Sigmoid colon (tissue), 4 donors: ENCODE measurements at regions not wholly inside any gene's neighbourhood (a gene's known extent, or its start where the extent isn't known, plus 50 kb on each side); places are given as distances from the start of the nearest gene placed in this dataset.

ENCODE experiments used
- CTCF ChIP-seq, 4 experiments: fragments of 450-650 bp in 3 of 4; fragments of 200-600 bp in 1 of 4; IDR thresholded peaks; one replicate each; pipeline ENCODE4 v1.5.1; 2016 to 2019; ENCODE audit warnings: antibody characterized with exemption in 4 of 4, mild to moderate bottlenecking in 3 of 4, moderate library complexity in 2 of 4
- POLR2A ChIP-seq, 2 donors: fragments of 450-650 bp; IDR thresholded peaks; one replicate each; pipeline ENCODE4 v1.6.1; 2016; ENCODE audit warnings: antibody characterized with exemption in 2 of 2, mild to moderate bottlenecking in 2 of 2, moderate library complexity in 2 of 2
- POLR2AphosphoS5 ChIP-seq, 4 donors: sonication (generic); formaldehyde crosslinking; IDR thresholded peaks; one replicate each; pipeline ENCODE4 v1.6.1; 2017; ENCODE audit warnings: antibody characterized with exemption in 4 of 4

- no peak for TF ChIP-seq CTCF (IDR thresholded peaks at IDR 0.05)
- TF ChIP-seq POLR2A (IDR thresholded peaks at IDR 0.05): no peak
- no peak for TF ChIP-seq POLR2AphosphoS5 (IDR thresholded peaks at IDR 0.05)
Observed at GRCh38 chr10:105413997-105414396, 772.9 kb downstream of the SORCS3 start.
